GM18868 (cell line): ENCODE measurements at regions not wholly inside any gene's neighbourhood (a gene's known extent, or its start where the extent isn't known, plus 50 kb on each side); places are given as distances from the start of the nearest gene placed in this dataset.
A peak's percentile ranks its signal among the peaks of the same experiment; 100 is the strongest.

Experiments used
- ATAC-seq: cut with Tn5 transposase; IDR thresholded peaks from one replicate; pipeline ENCODE4 v1.9.1; 2021; ENCODE audit warnings: mild to moderate bottlenecking, moderate library complexity; ENCODE audit not compliant: unreplicated experiment

- ATAC-seq = no peak
These were observed 217.0 kb upstream of the TLE3 start for GRCh38 chr15:70314688-70315087.

GRCh38 chr15:70314018-70314354, 216.3 kb upstream of the TLE3 start:
- no peak for ATAC-seq

- no peak for ATAC-seq
These were observed 215.6 kb upstream of the TLE3 start for GRCh38 chr15:70313099-70314017.

GRCh38 chr15:70311821-70312220, 214.1 kb upstream of the TLE3 start:
- ATAC-seq = no peak

GRCh38 chr15:70309716-70310115, 212.0 kb upstream of the TLE3 start:
- no peak for ATAC-seq

- no peak for ATAC-seq
These were observed 211.2 kb upstream of the TLE3 start for GRCh38 chr15:70308735-70309434.

GRCh38 chr15:70308011-70308734, 210.5 kb upstream of the TLE3 start:
- ATAC-seq = peak; percentile 74

GRCh38 chr15:70306582-70306981, 208.9 kb upstream of the TLE3 start:
- ATAC-seq = no peak

GRCh38 chr15:70306081-70306480, 208.4 kb upstream of the TLE3 start:
- no peak for ATAC-seq

GRCh38 chr15:70303981-70304380, 206.3 kb upstream of the TLE3 start:
- ATAC-seq = no peak

GRCh38 chr15:70302360-70302759, 204.6 kb upstream of the TLE3 start:
- no peak for ATAC-seq

- no peak for ATAC-seq
These were observed 203.7 kb upstream of the TLE3 start for GRCh38 chr15:70301396-70301795.

GRCh38 chr15:70299931-70300869, 202.5 kb upstream of the TLE3 start:
- ATAC-seq = peak; percentile 97

GRCh38 chr15:70297465-70298058, 199.8 kb upstream of the TLE3 start:
- ATAC-seq = no peak

- ATAC-seq = no peak
These were observed 197.1 kb upstream of the TLE3 start for GRCh38 chr15:70294731-70295305.

GRCh38 chr15:70293591-70294470, 196.1 kb upstream of the TLE3 start:
- no peak for ATAC-seq

- ATAC-seq = no peak
These were observed 195.4 kb upstream of the TLE3 start for GRCh38 chr15:70293138-70293537.

GRCh38 chr15:70292076-70292760, 194.5 kb upstream of the TLE3 start:
- ATAC-seq = no peak
